Stomach (tissue), 8 donors: ENCODE measurements at regions not wholly inside any gene's neighbourhood (a gene's known extent, or its start where the extent isn't known, plus 50 kb on each side); places are given as distances from the start of the nearest gene placed in this dataset.
"Not testable (repeated sequence)": the region's sequence is repeated elsewhere in the genome, so short reads cannot be mapped to it uniquely, and the experiment has no call there.

Experiments used
- DNase-seq, 2 donors: peaks; one replicate each; pipeline versions ENCODE4 v3.0.0 to v3.0.0-alpha.2; 2013 to 2019
- H3K27ac ChIP-seq, 5 donors: fragments of 200-600 bp in 4 of 5; sonication (generic) in 4 of 5; one replicate each; pipeline ENCODE4 v1.5.1; 2013 to 2019; ENCODE audit warnings: mild to moderate bottlenecking in 1 of 5, moderate library complexity in 1 of 5
- H3K27me3 ChIP-seq, 3 donors: fragments of 200-600 bp; sonication (generic); one replicate each; pipeline ENCODE4 v1.5.1; 2017 to 2019; ENCODE audit warnings: mixed run types in 1 of 3
- H3K36me3 ChIP-seq, 4 donors: fragments of 200-600 bp; sonication (generic); 1 replicate in 3 of 4; 2 replicates in 1 of 4; pipeline ENCODE4 v1.5.1; 2016 to 2019
- H3K4me1 ChIP-seq, 4 donors: fragments of 200-600 bp; sonication (generic); one replicate each; pipeline ENCODE4 v1.5.1; 2016 to 2019
- H3K4me3 ChIP-seq, 4 donors: fragments of 200-600 bp; sonication (generic) in 3 of 4; one replicate each; pipeline ENCODE4 v1.5.1; 2016 to 2019; ENCODE audit warnings: mild to moderate bottlenecking in 1 of 4
- H3K9me3 ChIP-seq, 4 donors: fragments of 200-600 bp; sonication (generic); one replicate each; pipeline ENCODE4 v1.5.1; 2016 to 2019
- EP300 ChIP-seq: sonication (generic); formaldehyde crosslinking; IDR thresholded peaks from one replicate; pipeline ENCODE4 v1.6.1; 2017; ENCODE audit warnings: antibody characterized with exemption
- POLR2A ChIP-seq, 4 donors: fragments of 450-650 bp; IDR thresholded peaks; one replicate each; pipeline ENCODE4 v1.6.1; 2016; ENCODE audit warnings: antibody characterized with exemption in 4 of 4, control low read depth in 2 of 4, mild to moderate bottlenecking in 1 of 4, moderate library complexity in 1 of 4
- POLR2AphosphoS5 ChIP-seq, 3 donors: sonication (generic); formaldehyde crosslinking; IDR thresholded peaks; one replicate each; pipeline ENCODE4 v1.6.1; 2016; ENCODE audit warnings: antibody characterized with exemption in 3 of 3
- WGBS, 5 donors: extraction: QIAGEN DNeasy Blood & Tissue Kit in 3 of 5; methylation state at CpG; one replicate each; pipeline versions ENCODE4 v1.1.5 to v1.1.7; 2013 to 2018; 5-methylcytosine and 5-hydroxymethylcytosine counted together
- intact Hi-C: fragments of 100-400 bp; cut with DNase I; formaldehyde crosslinking; loops from one replicate; pipeline ENCODE4 v1.15.1; 2023; ENCODE audit warnings: low total_unique reads
- TF ChIP-seq, protein P1 (sequence below), 7 experiments: fragments of 450-650 bp in 4 of 7; fragments of 200-600 bp in 3 of 7; sonication (generic) in 3 of 7; IDR thresholded peaks; one replicate each; pipeline ENCODE4 v1.5.1; 2016 to 2019; ENCODE audit warnings: antibody characterized with exemption in 7 of 7, control low read depth in 2 of 7, mild to moderate bottlenecking in 1 of 7
- donor health status: healthy with polysubstance abuse.
- donor health status: Bipolar disorder and iron deficiency.
- donor health status: healthy.

DNA sequence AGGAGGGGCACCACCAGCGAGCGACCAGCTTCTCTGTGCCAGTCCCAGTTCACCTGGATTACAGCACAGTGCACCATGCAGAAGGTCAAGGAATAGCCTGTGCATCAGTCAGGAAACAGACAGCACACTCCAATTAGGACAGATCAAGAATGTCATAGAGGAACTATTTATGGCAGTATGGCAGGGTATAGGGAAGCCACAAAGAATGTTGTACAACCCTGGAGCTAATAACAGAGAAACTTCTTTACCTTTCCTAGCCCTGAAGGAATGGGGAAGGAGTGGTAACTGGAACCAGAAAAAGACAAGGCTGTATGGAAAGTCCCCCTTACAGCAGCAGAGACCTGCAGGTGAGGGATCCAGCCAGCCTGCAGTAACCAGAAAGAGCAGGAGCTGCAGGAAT, 87.8 kb upstream of the USP24 start:
- H3K27me3 ChIP-seq, result no peaks in the 10 kb centered on the region
- H3K9me3 ChIP-seq, result peaks cover 0 to 4% (median 0%) of the 10 kb centered on the region in 4 donors
- intact Hi-C loops, result no loop called here
- no peak overlapping the region for H3K4me3 ChIP-seq
- WGBS, 5 donors, result 90 to 98% (median 97%) methylated on average over 2 of the region's 2 CpGs
- H3K4me1 ChIP-seq, result no peaks in the 10 kb centered on the region
- no peak overlapping the region for H3K27ac ChIP-seq
- no peak for DNase-seq
- H3K36me3 ChIP-seq, result no peaks in the 10 kb centered on the region
- TF ChIP-seq EP300, result no peak
- TF ChIP-seq, protein P1, sequence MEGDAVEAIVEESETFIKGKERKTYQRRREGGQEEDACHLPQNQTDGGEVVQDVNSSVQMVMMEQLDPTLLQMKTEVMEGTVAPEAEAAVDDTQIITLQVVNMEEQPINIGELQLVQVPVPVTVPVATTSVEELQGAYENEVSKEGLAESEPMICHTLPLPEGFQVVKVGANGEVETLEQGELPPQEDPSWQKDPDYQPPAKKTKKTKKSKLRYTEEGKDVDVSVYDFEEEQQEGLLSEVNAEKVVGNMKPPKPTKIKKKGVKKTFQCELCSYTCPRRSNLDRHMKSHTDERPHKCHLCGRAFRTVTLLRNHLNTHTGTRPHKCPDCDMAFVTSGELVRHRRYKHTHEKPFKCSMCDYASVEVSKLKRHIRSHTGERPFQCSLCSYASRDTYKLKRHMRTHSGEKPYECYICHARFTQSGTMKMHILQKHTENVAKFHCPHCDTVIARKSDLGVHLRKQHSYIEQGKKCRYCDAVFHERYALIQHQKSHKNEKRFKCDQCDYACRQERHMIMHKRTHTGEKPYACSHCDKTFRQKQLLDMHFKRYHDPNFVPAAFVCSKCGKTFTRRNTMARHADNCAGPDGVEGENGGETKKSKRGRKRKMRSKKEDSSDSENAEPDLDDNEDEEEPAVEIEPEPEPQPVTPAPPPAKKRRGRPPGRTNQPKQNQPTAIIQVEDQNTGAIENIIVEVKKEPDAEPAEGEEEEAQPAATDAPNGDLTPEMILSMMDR (IDR thresholded peaks at IDR 0.05), result no peak

DNA sequence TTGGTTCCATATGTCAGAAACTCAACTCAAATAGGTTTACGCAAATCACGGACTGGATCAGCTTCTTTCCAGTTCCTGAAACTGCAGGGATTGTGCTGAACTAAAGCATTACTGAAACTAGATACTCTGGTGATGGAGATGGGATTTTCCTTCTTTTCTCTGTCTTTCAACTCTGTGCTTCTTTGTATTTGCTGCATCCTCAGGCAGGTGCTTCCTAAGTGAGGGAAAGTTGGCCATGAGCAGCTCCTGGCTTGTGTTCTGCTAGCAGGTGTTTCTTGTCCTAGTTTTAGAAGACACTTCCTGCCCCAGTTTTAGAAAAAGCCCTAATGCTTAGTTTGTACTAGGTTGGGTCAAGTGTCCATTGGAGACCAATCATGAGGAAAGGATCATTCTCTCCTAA, 86.7 kb upstream of the USP24 start:
- Histone ChIP-seq H3K36me3 (no peaks in the 10 kb centered on the region), H3K4me1 (no peaks in the 10 kb centered on the region), H3K4me3 (no peak overlapping the region), H3K9me3 (peaks cover 0 to 4% (median 0%) of the 10 kb centered on the region in 4 donors), H3K27ac (no peak overlapping the region), H3K27me3 (no peaks in the 10 kb centered on the region)
- DNase-seq, result no peak
- intact Hi-C loops, result no loop called here
- WGBS, 5 donors, result 68 to 98% (median 94%) methylated on average over 2 of the region's 2 CpGs
- TF ChIP-seq, protein P1 (IDR thresholded peaks at IDR 0.05), result no peak
- TF ChIP-seq POLR2AphosphoS5 (IDR thresholded peaks at IDR 0.05), result no peak
- TF ChIP-seq EP300, result no peak
- no peak for TF ChIP-seq POLR2A (IDR thresholded peaks at IDR 0.05)

DNA sequence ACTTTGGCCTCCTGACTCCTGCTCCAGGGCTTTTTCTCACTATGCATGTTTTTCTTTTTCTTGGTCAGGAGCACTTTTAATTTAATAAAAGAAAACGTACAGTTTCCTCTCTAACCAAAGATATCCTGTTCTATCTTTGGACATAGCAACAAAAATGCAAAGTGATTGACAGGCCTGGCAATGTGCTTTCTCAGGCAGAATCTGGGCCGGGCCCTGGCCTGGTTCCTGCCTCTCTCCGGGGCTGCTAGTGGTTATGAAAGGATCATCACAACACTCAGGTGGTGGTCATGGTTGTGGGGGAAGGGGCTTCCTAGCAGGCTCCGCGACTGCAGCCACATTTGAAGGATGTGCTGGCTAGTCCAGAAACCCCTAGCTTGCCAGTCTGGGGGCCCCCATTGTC, 85.8 kb upstream of the USP24 start:
- intact Hi-C loops, result no loop called here
- no peak for TF ChIP-seq EP300
- TF ChIP-seq, protein P1 (IDR thresholded peaks at IDR 0.05), result no peak
- no peak for TF ChIP-seq POLR2AphosphoS5 (IDR thresholded peaks at IDR 0.05)
- TF ChIP-seq POLR2A (IDR thresholded peaks at IDR 0.05), result no peak

DNA sequence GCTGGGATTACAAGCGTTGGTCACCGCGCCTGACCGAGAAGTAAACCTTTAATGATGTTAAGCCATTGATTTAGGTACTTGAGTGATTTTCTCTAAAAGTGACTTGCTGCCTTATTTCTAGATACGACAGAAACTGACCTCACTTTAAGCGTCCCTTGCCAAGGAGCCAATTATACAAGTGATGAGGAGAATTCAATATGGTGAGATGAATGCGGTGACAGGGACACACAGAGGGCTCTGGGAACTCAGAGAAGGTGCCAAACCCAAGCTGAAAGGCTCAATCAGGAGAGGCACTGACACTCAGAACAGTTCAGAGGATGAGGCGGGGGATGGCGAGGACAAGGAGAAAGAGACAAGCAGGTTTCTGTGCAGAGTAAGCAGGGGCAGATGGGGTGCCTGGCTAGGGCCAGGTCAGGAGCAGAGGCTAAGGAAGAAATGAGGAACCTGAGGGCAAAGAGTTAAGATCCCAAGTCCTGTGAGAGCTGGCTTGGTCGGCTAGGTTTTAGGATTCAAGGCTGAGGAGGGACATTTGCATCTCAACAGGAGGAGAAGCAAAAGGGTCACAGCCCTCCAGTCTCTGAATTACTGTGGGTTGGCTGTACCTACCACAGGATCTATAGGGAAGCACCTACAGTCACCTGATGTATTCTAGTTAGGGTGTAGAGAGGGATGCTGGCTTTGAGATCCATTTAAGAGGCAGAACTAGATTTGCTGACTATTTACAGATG, 83.2 kb upstream of the USP24 start:
- TF ChIP-seq, protein P1 (IDR thresholded peaks at IDR 0.05), result no peak
- TF ChIP-seq EP300 (no peak), POLR2AphosphoS5 (IDR thresholded peaks at IDR 0.05) (no peak), POLR2A (IDR thresholded peaks at IDR 0.05) (no peak)
- no peak for DNase-seq
- H3K36me3 ChIP-seq, result no peaks in the 10 kb centered on the region
- no peaks in the 10 kb centered on the region for H3K4me1 ChIP-seq
- H3K27ac ChIP-seq, result no peak overlapping the region
- WGBS, 5 donors, result 83 to 94% (median 90%) methylated on average over 10 of the region's 10 CpGs
- H3K27me3 ChIP-seq, result no peaks in the 10 kb centered on the region
- H3K9me3 ChIP-seq, result peaks cover 0 to 14% (median 10%) of the 10 kb centered on the region in 4 donors
- H3K4me3 ChIP-seq, result no peak overlapping the region
- intact Hi-C loops, result no loop called here

More for the DNA sequence above, 85.8 kb upstream of the USP24 start:
- no peaks in the 10 kb centered on the region for H3K27me3 ChIP-seq
- no peak overlapping the region for H3K27ac ChIP-seq
- WGBS, 5 donors, result 64 to 77% (median 71%) methylated on average over 5 of the region's 5 CpGs
- H3K9me3 ChIP-seq, result peaks cover 0 to 5% (median 2%) of the 10 kb centered on the region in 4 donors
- no peak for DNase-seq
- H3K4me3 ChIP-seq, result no peak overlapping the region
- no peaks in the 10 kb centered on the region for H3K4me1 ChIP-seq
- H3K36me3 ChIP-seq, result no peaks in the 10 kb centered on the region

DNA sequence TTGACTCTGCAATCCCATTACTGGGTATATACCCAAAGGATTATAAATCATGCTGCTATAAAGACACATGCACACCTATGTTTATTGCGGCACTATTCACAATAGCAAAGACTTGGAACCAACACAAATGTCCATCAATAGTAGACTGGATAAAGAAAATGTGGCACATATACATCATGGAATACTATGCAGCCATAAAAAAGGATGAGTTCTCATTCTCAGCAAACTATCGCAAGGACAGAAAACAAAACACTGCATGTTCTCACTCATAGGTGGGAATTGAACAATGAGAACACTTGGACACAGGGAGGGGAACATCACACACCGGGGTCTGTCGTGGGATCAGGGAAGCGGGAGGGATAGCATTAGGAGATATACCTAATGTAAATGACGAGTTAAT, 81.1 kb upstream of the USP24 start:
- intact Hi-C loops, result not testable (repeated sequence)

More for the DNA sequence above, 81.1 kb upstream of the USP24 start:
- not testable (repeated sequence) for H3K4me3 ChIP-seq, H3K4me1 ChIP-seq, DNase-seq, H3K36me3 ChIP-seq, H3K27me3 ChIP-seq, H3K27ac ChIP-seq
- peaks cover 0 to 14% (median 10%) of the 10 kb centered on the region in 4 donors for H3K9me3 ChIP-seq
- WGBS, 5 donors, result 86 to 98% (median 90%) methylated on average over 5 to 6 of the region's 6 CpGs
